HG03342 (cell line): ENCODE measurements at regions not wholly inside any gene's neighbourhood (a gene's known extent, or its start where the extent isn't known, plus 50 kb on each side); places are given as distances from the start of the nearest gene placed in this dataset.
"Not testable (repeated sequence)": the region's sequence is repeated elsewhere in the genome, so short reads cannot be mapped to it uniquely, and the experiment has no call there.

Experiments used
- ATAC-seq: cut with Tn5 transposase; IDR thresholded peaks from one replicate; pipeline ENCODE4 v1.9.1; 2021; ENCODE audit warnings: mild to moderate bottlenecking, moderate library complexity; ENCODE audit not compliant: unreplicated experiment

- no peak for ATAC-seq
Measured at GRCh38 chr14:84492685-84493084, 1037.3 kb upstream of the FLRT2 start.

DNA sequence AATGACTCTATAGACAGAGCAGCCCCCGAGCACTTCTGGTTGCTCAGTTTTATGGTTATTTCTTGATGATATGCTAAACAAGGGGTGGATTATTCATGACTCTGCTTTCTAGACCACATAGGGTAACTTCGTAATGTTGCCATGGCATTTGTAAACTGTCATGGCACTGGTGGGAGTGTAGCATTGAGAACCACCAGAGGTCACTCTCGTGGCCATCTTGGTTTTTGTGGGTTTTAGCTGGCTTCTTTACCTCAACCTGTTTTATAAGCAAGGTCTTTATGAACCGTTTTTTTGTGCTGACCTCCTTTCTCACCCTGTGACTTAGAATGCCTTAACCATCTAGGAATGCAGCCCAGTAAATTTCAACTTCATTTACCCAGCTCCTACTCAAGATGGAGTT lies 1036.2 kb upstream of the FLRT2 start:
- no peak for ATAC-seq

- no peak for ATAC-seq
Measured at GRCh38 chr14:84496677-84497076, 1033.3 kb upstream of the FLRT2 start.

DNA sequence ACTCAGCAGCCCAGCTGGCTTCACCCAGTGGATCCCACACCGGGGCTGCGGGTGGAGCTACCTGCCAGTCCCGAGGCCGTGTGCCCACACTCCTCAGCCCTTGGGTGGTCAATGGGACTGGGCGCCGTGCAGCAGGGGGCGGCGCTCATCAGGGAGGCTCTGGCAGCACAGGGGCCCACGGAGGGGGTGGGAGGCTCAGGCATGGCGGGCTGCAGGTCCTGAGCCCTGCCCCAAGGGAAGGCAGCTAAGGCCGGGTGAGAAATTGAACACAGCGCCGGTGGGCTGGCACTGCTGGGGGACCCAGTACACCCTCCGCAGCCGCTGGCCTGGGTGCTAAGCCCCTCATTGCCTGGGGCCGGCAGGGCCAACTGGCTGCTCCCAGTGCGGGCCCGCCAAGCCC lies 1017.1 kb upstream of the FLRT2 start:
- ATAC-seq = not testable (repeated sequence)

DNA sequence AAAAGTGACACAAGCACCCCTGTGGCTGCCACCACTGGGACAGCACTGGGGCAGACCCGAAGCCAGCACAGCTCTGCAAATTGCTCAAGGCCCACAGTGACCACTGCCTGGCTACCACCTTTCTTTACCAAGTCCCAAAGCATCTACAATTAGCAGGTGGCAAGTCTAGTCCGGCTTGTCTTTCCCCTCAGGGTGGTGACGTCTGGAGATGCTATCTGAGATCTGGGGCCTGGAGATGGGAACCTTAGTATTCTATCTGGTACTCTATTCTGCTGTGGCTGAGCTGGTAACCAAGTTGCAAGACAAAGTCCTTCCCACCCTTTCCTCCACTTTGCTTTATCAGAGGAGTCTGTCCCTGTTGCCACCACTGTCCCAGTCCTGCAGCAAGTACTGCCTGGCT lies 1010.1 kb upstream of the FLRT2 start:
- ATAC-seq = no peak

- no peak for ATAC-seq
Measured at GRCh38 chr14:84520711-84521338, 1009.1 kb upstream of the FLRT2 start.

GRCh38 chr14:84523746-84524145 lies 1006.2 kb upstream of the FLRT2 start:
- no peak for ATAC-seq

DNA sequence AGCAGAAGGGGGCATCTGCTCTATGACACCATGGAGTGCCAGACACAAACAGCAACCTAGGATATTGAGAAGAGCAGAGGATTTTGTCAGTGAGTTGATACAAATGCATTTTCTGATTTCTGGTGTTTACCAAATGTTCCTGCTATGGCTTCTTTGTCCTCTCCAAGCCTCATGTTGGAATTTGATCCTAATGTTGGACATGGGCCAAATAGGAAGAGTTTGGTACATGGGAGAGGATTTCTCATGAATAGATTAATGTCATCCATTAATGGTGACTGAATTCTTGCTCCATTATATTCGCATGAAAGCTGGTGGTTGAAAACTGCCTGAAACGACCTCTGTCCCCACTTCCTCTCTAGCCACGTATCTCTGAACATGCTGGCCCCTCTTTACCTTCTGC lies 1002.2 kb upstream of the FLRT2 start:
- no peak for ATAC-seq

DNA sequence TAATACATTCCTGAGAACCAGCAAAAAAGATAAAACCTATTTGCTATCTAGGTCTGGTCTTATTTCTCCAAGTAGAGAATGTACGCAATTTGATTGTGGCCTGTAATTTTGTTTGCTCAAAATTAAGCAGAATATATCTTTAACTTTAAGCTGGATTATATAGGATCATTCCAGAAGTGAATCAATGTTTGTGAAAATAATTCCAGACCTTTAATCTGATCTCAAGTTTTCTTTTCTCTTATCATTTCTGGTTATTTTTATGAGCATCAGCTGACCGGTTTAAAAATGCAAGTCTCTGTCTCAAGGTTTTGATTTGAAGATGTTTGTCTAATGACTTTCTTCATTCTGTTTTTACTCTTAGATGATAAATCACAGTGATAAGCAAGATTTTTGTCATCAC lies 997.9 kb upstream of the FLRT2 start:
- no peak for ATAC-seq

- ATAC-seq = no peak
Measured at GRCh38 chr14:84533181-84533725, 996.7 kb upstream of the FLRT2 start.

DNA sequence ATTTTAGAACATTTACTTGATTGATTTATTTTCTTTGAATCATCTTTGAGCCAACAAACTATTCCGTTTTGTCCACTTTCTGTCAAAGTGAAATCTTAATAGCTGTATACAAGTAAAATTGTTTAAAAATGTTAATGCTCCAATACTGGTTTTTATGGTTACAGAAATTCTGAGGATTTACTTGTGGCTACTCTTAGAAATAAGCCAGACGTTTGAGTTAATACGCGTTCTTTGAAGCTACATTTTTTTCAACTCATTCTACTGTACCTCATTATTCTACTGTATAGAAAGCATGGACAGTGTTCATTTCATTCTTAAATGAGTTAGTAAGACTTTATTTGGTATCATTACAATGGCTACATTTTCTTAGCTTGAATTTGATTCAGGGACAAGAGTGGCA lies 996.2 kb upstream of the FLRT2 start:
- no peak for ATAC-seq

DNA sequence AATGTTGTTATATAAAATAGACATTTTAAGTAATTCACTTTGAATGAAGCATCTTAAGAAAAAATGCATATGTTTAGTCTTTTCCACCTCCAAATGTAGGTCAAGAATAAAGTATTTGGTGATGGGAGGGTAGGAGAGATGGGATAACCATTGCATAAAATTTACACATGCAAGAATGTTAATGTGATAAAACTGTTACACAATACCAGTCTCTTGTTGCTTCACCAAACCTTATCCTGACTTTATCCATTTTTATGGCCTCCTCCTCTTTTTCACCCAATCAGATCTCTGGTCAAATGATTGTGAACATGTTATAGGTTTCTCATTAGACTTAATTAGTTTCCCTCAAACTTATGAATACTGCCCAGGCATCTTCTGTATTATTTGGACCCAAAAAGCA lies 994.5 kb upstream of the FLRT2 start:
- no peak for ATAC-seq

- no peak for ATAC-seq
Measured at GRCh38 chr14:84535976-84536375, 994.0 kb upstream of the FLRT2 start.

DNA sequence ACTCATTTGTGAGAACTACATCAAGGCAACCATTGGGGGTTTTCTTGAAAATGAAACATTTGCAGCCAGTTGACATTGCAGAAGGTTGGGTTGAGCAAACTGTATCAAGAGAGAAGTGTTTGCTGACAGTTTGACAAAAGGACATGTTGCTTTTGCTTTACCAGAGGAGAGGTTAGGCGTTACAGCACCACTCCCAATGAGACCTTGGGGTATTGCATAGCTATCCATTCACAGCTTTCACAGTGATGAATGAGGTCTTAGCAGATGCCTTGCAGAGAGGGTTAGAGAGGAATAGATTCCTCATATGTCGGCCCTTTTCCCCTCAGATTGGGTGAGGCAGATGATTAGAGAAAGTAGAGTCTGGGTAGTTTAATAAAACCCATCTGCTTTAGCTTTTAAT lies 988.9 kb upstream of the FLRT2 start:
- no peak for ATAC-seq

- ATAC-seq = no peak
Measured at GRCh38 chr14:84543859-84544258, 986.1 kb upstream of the FLRT2 start.

- ATAC-seq = no peak
Measured at GRCh38 chr14:84544486-84545131, 985.3 kb upstream of the FLRT2 start.

DNA sequence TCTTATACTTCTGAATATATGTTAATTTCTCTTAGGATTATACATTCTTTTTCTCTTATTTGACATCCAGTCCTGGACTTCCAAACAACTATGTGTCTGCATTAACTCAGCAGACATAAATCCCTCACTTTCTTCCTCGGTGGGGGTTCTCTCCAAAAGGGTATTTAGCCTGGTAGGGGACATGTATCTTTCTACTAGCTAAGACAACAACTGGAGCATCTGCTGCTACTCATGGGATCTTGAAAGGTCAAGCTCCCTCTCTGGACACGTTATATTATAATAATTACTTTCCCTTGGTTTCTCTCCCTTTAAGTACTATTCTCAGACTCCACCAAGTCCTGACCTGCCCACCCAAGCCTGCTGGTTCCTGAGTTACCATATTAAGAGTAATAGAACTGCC lies 983.7 kb upstream of the FLRT2 start:
- no peak for ATAC-seq

DNA sequence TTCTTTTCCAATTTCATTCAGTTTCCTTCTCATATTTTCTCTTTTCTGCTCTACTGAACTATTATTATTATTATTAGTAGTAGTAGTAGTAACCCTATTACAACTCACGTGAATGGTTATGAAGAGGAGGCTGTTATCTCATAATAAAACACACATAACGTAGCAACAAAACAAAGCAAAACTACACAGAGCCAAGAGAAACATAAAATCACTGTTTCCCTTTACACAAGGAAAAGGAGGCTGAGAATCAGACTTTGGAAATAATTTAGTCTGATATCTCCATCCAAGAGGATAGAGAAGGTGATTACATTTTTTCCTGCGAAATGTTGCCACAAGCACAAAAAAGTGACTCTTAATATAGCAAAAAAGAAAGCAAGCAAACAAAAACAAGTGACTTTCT lies 975.8 kb upstream of the FLRT2 start:
- ATAC-seq = no peak

DNA sequence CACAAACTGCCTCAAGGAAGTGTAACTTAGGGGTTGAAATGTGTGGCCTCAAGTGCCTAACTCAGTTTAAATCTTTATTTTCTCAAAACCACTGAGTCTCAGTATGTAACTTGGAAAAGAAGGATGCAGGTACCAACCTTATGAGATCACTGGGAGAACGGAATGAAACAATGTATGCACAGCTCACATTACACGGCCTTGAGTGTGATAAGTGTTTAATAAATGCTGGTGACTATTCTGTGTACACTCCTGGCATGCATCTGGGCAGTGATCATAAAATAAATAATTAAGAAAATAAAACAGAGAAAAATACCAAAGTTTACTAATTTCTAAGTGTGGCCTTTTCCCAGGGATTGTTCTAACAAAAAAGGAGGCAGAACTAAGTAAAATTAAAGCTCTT lies 974.5 kb upstream of the FLRT2 start:
- ATAC-seq = no peak

DNA sequence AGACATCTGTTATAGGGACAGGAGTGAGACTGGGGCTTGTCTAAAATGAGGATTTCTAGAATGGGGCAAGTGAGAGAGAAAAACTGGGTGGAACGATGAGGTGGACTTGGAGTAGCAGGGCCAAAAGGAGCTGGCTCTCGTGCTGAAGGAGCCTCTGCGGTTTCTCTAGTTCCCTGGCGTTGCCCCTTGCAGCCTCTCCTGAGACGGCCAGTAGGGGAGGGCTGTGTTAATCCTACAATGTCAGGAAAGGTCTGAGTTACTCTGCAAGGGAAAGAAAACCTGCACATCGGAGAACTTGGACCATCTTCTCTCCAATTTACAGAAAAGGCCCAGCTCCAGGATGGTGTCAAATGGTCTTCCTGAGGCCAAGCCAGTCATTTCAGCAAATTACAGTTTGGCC lies 963.8 kb upstream of the FLRT2 start:
- ATAC-seq = no peak

GRCh38 chr14:84575681-84576080 lies 954.3 kb upstream of the FLRT2 start:
- ATAC-seq = no peak

- no peak for ATAC-seq
Measured at GRCh38 chr14:84579292-84579691, 950.7 kb upstream of the FLRT2 start.

DNA sequence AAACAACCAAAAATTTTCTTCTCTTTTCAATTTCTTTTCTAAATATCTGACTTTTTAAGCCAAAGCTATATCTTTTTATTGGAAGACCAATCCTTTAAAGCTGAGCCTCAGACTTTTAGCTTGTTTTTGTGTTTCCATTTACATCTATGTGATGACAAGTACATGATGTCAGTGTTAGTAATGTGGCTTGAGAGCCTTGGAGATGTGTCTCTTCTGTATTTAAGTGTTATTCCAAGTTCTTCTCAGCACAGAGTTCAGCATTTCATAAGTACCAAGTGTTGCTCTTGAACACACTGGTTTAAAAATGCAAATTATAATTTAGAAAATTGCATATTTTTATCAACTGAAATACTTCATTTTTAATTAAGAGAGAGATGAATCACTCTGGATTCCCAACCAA lies 948.9 kb upstream of the FLRT2 start:
- no peak for ATAC-seq
